ENCODE measurements at regions not wholly inside any gene's neighbourhood (a gene's known extent, or its start where the extent isn't known, plus 50 kb on each side); places are given as distances from the start of the nearest gene placed in this dataset.

GRCh38 chr13:83975655-83976165 is 93.4 kb upstream of the SLITRK1 start:
- TF ChIP-seq CTCF (IDR thresholded peaks at IDR 0.05; ENCODE audit: low read depth, low read length) (no peak), EZH2phosphoT487 (IDR thresholded peaks at IDR 0.05; ENCODE audit: low read depth) (no peak)
